ENCODE measurements at regions not wholly inside any gene's neighbourhood (a gene's known extent, or its start where the extent isn't known, plus 50 kb on each side); places are given as distances from the start of the nearest gene placed in this dataset.

GRCh38 chr11:15874704-15875103, 481.6 kb downstream of the SOX6 start:
- intact Hi-C loops (cut with micrococcal nuclease): no loop called here
- TF ChIP-seq, protein P1, sequence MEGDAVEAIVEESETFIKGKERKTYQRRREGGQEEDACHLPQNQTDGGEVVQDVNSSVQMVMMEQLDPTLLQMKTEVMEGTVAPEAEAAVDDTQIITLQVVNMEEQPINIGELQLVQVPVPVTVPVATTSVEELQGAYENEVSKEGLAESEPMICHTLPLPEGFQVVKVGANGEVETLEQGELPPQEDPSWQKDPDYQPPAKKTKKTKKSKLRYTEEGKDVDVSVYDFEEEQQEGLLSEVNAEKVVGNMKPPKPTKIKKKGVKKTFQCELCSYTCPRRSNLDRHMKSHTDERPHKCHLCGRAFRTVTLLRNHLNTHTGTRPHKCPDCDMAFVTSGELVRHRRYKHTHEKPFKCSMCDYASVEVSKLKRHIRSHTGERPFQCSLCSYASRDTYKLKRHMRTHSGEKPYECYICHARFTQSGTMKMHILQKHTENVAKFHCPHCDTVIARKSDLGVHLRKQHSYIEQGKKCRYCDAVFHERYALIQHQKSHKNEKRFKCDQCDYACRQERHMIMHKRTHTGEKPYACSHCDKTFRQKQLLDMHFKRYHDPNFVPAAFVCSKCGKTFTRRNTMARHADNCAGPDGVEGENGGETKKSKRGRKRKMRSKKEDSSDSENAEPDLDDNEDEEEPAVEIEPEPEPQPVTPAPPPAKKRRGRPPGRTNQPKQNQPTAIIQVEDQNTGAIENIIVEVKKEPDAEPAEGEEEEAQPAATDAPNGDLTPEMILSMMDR (IDR thresholded peaks at IDR 0.05; ENCODE audit: borderline replicate concordance): no peak
- H3K27ac ChIP-seq (replicated peaks): no peak overlapping the region

DNA sequence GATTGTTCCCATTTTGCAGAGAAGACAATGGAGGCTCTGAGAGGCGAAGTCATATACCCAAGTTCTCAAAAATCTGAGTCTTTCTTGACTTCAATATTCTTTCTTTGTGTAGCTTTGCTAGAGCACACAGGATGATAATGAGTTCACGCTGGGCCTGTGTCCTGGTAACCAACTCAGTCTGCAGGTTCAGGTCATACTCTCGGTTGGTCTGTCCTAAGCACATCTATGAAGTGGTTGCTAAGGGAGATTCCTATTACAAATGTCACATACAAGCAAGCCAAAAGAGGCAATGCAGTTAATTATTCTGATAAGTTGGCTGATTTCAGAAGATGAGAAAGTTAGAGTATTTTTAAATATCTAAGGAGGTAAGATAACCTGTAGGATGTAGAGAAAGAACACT, 481.0 kb downstream of the SOX6 start:
- TF ChIP-seq, protein P1 (IDR thresholded peaks at IDR 0.05; ENCODE audit: borderline replicate concordance): no peak
- no peaks in the 10 kb centered on the region for H3K36me3 ChIP-seq
- H3K27me3 ChIP-seq (ENCODE audit: low read depth): no peaks in the 10 kb centered on the region
- H3K4me3 ChIP-seq: no peak overlapping the region
- no peak overlapping the region for H3K27ac ChIP-seq (replicated peaks)
- H3K4me1 ChIP-seq: no peaks in the 10 kb centered on the region
- no peaks in the 10 kb centered on the region for H3K9me3 ChIP-seq (replicated peaks)
- intact Hi-C loops (cut with micrococcal nuclease): no loop called here
- no peak for DNase-seq

More at GRCh38 chr11:15874704-15875103, 481.6 kb downstream of the SOX6 start:
- Histone ChIP-seq H3K9me3 (replicated peaks) (no peaks in the 10 kb centered on the region), H3K4me3 (no peak overlapping the region), H3K27me3 (ENCODE audit: low read depth) (no peaks in the 10 kb centered on the region), H3K4me1 (no peaks in the 10 kb centered on the region), H3K36me3 (no peaks in the 10 kb centered on the region)
- DNase-seq: no peak

DNA sequence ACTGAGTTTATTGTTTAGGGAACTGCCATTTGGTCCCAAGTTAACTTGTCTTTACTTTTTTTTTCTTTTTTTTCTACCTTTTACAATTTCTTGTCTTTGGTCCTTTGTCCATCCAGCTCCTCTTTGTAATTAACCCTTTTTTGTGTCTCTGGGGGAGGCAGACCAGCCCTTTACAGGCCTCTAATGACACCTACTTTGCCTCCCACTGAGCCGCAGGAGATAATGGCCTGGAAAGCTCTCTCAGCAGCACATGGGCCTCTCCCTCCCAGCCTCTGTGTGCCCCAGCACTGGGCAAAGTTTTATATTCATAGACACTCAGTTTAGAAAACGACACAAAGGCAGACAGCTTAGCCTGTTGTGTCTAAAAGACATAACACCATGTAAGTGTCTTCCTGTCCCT, 480.4 kb downstream of the SOX6 start:
- intact Hi-C loops (cut with micrococcal nuclease): no loop called here

GRCh38 chr11:15878756-15879155, 477.6 kb downstream of the SOX6 start:
- intact Hi-C loops (cut with micrococcal nuclease): no loop called here
- H3K27me3 ChIP-seq (ENCODE audit: low read depth): no peaks in the 10 kb centered on the region
- no peaks in the 10 kb centered on the region for H3K9me3 ChIP-seq (replicated peaks)
- no peaks in the 10 kb centered on the region for H3K36me3 ChIP-seq
- no peak for DNase-seq
- no peak overlapping the region for H3K4me3 ChIP-seq
- TF ChIP-seq, protein P1 (IDR thresholded peaks at IDR 0.05; ENCODE audit: borderline replicate concordance): no peak
- no peak overlapping the region for H3K27ac ChIP-seq (replicated peaks)
- peaks cover 13% of the 10 kb centered on the region for H3K4me1 ChIP-seq

More for the DNA sequence above, 480.4 kb downstream of the SOX6 start:
- no peak overlapping the region for H3K4me3 ChIP-seq
- no peak overlapping the region for H3K27ac ChIP-seq (replicated peaks)
- no peaks in the 10 kb centered on the region for H3K4me1 ChIP-seq
- H3K27me3 ChIP-seq (ENCODE audit: low read depth): no peaks in the 10 kb centered on the region
- TF ChIP-seq, protein P1 (IDR thresholded peaks at IDR 0.05; ENCODE audit: borderline replicate concordance): no peak
- no peak for DNase-seq
- H3K9me3 ChIP-seq (replicated peaks): no peaks in the 10 kb centered on the region
- no peaks in the 10 kb centered on the region for H3K36me3 ChIP-seq

GRCh38 chr11:15880291-15880690, 476.1 kb downstream of the SOX6 start:
- H3K36me3 ChIP-seq: no peaks in the 10 kb centered on the region
- no peak for DNase-seq
- H3K4me3 ChIP-seq: no peak overlapping the region
- intact Hi-C loops (cut with micrococcal nuclease): no loop called here
- H3K4me1 ChIP-seq: peaks cover 28% of the 10 kb centered on the region
- H3K27ac ChIP-seq (replicated peaks): no peak overlapping the region
- TF ChIP-seq, protein P1 (IDR thresholded peaks at IDR 0.05; ENCODE audit: borderline replicate concordance): no peak
- no peaks in the 10 kb centered on the region for H3K9me3 ChIP-seq (replicated peaks)
- H3K27me3 ChIP-seq (ENCODE audit: low read depth): no peaks in the 10 kb centered on the region
